ENCODE measurements at regions not wholly inside any gene's neighbourhood (a gene's known extent, or its start where the extent isn't known, plus 50 kb on each side); places are given as distances from the start of the nearest gene placed in this dataset.

GRCh38 chr7:109176661-109177060 lies 607.0 kb downstream of the DNAJB9 start:
- no peak for ATAC-seq (ENCODE audit: low read depth)
- H2AFZ ChIP-seq (replicated peaks; ENCODE audit: low read length, poor library complexity), result no peak overlapping the region
- dilution Hi-C loops (cut with HindIII; ENCODE audit: low sequenced_read_pairs, unreplicated experiment), result no loop called here

More at GRCh38 chr7:109176661-109177060, 607.0 kb downstream of the DNAJB9 start:
- no peak overlapping the region for H2AK5ac ChIP-seq (ENCODE audit: low read depth, low read length)
- no peak overlapping the region for H2BK20ac ChIP-seq (ENCODE audit: low read depth, low read length)
- no TSS peak for BruUV-seq (replicated peaks)
- no peak for DNase-seq
- no peak overlapping the region for H3K14ac ChIP-seq (replicated peaks; ENCODE audit: low read depth, low read length)
- no peak overlapping the region for H4K8ac ChIP-seq (ENCODE audit: low read depth in 2 of 2, low read length in 2 of 2)
- H3K9me1 ChIP-seq (ENCODE audit: insufficient read depth, low read length), result no peaks in the 10 kb centered on the region
- no peak overlapping the region for H2AK9ac ChIP-seq (replicated peaks; ENCODE audit: low read depth, low read length, poor library complexity)
- in situ Hi-C loops (cut with MboI; ENCODE audit: low sequenced_read_pairs) (no loop called here), intact Hi-C loops (cut with micrococcal nuclease) (no loop called here)
- no peak overlapping the region for H4K91ac ChIP-seq (ENCODE audit: insufficient read depth, low read depth, low read length)
- ChIA-PET CTCF (interaction anchor here (0.6 kb wide), 1 partner anchor 191 kb away, joined by 3 read pairs; no protein-coding TSS in a partner anchor), POLR2A (ENCODE audit: unreplicated experiment) (no interaction called here)
- no peaks in the 10 kb centered on the region for H4K20me1 ChIP-seq (ENCODE audit: insufficient read depth, low read length)
- H3K36me3 ChIP-seq (ENCODE audit: control insufficient read depth, insufficient read depth, low read length), result no peaks in the 10 kb centered on the region
- no peak overlapping the region for H4K5ac ChIP-seq (ENCODE audit: low read depth, low read length)
- H3K9ac ChIP-seq (ENCODE audit: low read depth, low read length), result no peak overlapping the region
- H3K9me3 ChIP-seq (ENCODE audit: control insufficient read depth, insufficient read depth, low read length), result peaks cover 7% of the 10 kb centered on the region; the same call in 1 of the 2 replicates
- H3K27ac ChIP-seq (ENCODE audit: insufficient read depth, low read length), result no peak overlapping the region
- no peaks in the 10 kb centered on the region for H3K79me1 ChIP-seq (ENCODE audit: low read depth in 1 of 2, low read length in 2 of 2)
- H3K4me3 ChIP-seq (ENCODE audit: insufficient read depth, low read depth, low read length), result no peak overlapping the region
- TF ChIP-seq NFE2L2 (IDR thresholded peaks at IDR 0.05; ENCODE audit: low read depth, low read length) (no peak), MAFK (IDR thresholded peaks at IDR 0.05; ENCODE audit: low read depth, low read length) (no peak)
- no peak overlapping the region for H2BK5ac ChIP-seq (ENCODE audit: low read depth, low read length, poor library complexity, severe bottlenecking)
- no peaks in the 10 kb centered on the region for H3K4me1 ChIP-seq (ENCODE audit: control insufficient read depth, insufficient read depth, low read length)
- H3K4ac ChIP-seq (ENCODE audit: low read depth, low read length), result no peak overlapping the region
- H3K27me3 ChIP-seq (ENCODE audit: control insufficient read depth, insufficient read depth, low read length), result no peaks in the 10 kb centered on the region
- no peak overlapping the region for H3K4me2 ChIP-seq (ENCODE audit: low read depth, low read length)
- no peak overlapping the region for H3K56ac ChIP-seq (ENCODE audit: extremely low read depth, insufficient read depth, low read length)
- H2BK120ac ChIP-seq (ENCODE audit: low read depth, low read length), result no peak overlapping the region
- no peak overlapping the region for H3K18ac ChIP-seq (ENCODE audit: low read depth, low read length)
- H2BK15ac ChIP-seq (ENCODE audit: low read depth, low read length), result no peak overlapping the region
- H3K23ac ChIP-seq (ENCODE audit: low read depth, low read length), result no peak overlapping the region
